Panc1 (cell line): ENCODE measurements at regions not wholly inside any gene's neighbourhood (a gene's known extent, or its start where the extent isn't known, plus 50 kb on each side); places are given as distances from the start of the nearest gene placed in this dataset.

Source experiments
- ATAC-seq: fragments of 200-7000 bp; cut with Tn5 transposase; 2 replicates; pipeline ENCODE4 v1.9.1; 2020; ENCODE audit warnings: mild to moderate bottlenecking, moderate library complexity
- BruUV-seq: library from RNA; stranded (reverse); fragments of 400-500 nt; replicated peaks from 2 replicates; lab custom pipeline; 2021; lab: Mats Ljungman, UMichigan
- CTCF ChIA-PET: fragments of 300-600 bp; sonication (Branson Sonifier 250); formaldehyde crosslinking; loops from one replicate; lab custom pipeline; 2022; ENCODE audit warnings: antibody characterized with exemption; lab: Charles Lee
- POLR2A ChIA-PET: fragments of 300-600 bp; sonication (Branson Sonifier 250); formaldehyde crosslinking; loops from one replicate; lab custom pipeline; 2022; ENCODE audit warnings: antibody characterized with exemption; lab: Charles Lee
- DNase-seq: peaks from one replicate; pipeline ENCODE4 v3.0.0-alpha.2; 2010; ENCODE audit warnings: low read depth, low spot score
- H3K27ac ChIP-seq: 2 replicates; pipeline ENCODE4 v1.5.1; 2011; ENCODE audit warnings: mild to moderate bottlenecking, low read length, inconsistent platforms
- H3K27me3 ChIP-seq: fragments of 200-500 bp; sonication (Bioruptor generic); 2 replicates; pipeline ENCODE4 v1.6.0; 2014; ENCODE audit warnings: low read length, inconsistent platforms; ENCODE audit not compliant: control insufficient read depth, insufficient read depth
- H3K36me3 ChIP-seq: fragments of 200-500 bp; sonication (Bioruptor generic); 2 replicates; pipeline ENCODE4 v1.5.1; 2014; ENCODE audit warnings: inconsistent platforms, mild to moderate bottlenecking, low read length, moderate library complexity; ENCODE audit not compliant: control insufficient read depth, insufficient read depth
- H3K4me1 ChIP-seq: 2 replicates; pipeline ENCODE4 v1.5.1; 2011; ENCODE audit warnings: inconsistent platforms, mild to moderate bottlenecking, low read length, moderate library complexity; ENCODE audit not compliant: control insufficient read depth, insufficient read depth
- H3K4me3 ChIP-seq, 2 experiments: 2 replicates each; pipeline ENCODE4 v1.5.1; 2011 to 2012; ENCODE audit warnings: low read depth in 2 of 2, low read length in 2 of 2, mild to moderate bottlenecking in 2 of 2, inconsistent platforms in 1 of 2, moderate library complexity in 1 of 2
- H3K9me3 ChIP-seq: fragments of 200-500 bp; sonication (Bioruptor generic); 2 replicates; pipeline ENCODE4 v1.5.1; 2014; ENCODE audit warnings: low read depth, mild to moderate bottlenecking, inconsistent platforms, low read length, moderate library complexity; ENCODE audit not compliant: control insufficient read depth, insufficient read depth
- POLR2AphosphoS5 ChIP-seq: IDR thresholded peaks from 2 replicates; pipeline ENCODE4 v1.6.1; 2012; ENCODE audit warnings: mild to moderate bottlenecking, low read depth, low read length, moderate library complexity
- SIN3A ChIP-seq: IDR thresholded peaks from 2 replicates; pipeline ENCODE4 v1.6.1; 2012; ENCODE audit warnings: low read depth, mild to moderate bottlenecking, low read length, moderate library complexity, borderline replicate concordance; ENCODE audit not compliant: insufficient read depth
- TCF7L2 ChIP-seq: IDR thresholded peaks from 2 replicates; pipeline ENCODE4 v1.6.1; 2011; ENCODE audit warnings: mild to moderate bottlenecking, low read depth, low read length, inconsistent platforms
- in situ Hi-C: cut with HindIII; loops from 2 replicates; pipeline ENCODE4 v1.10.0; 2016; ENCODE audit warnings: low sequenced_read_pairs, low pct_unique_long_range_greater_than_20kb
- intact Hi-C: fragments of 100-400 bp; cut with micrococcal nuclease; formaldehyde crosslinking; loops from one replicate; pipeline ENCODE4 v1.10.0; 2022; ENCODE audit not compliant: unreplicated experiment
- TF ChIP-seq, protein P1 (sequence below), 2 experiments: IDR thresholded peaks; 2 replicates each; pipeline ENCODE4 v1.6.1; 2011 to 2012; ENCODE audit warnings: low read depth in 2 of 2, control low read depth in 1 of 2, low read length in 1 of 2, mild to moderate bottlenecking in 1 of 2, moderate library complexity in 1 of 2; ENCODE audit not compliant: insufficient read depth in 1 of 2
- TF ChIP-seq, protein P2 (sequence below): fragments of 450-650 bp; IDR thresholded peaks from 2 replicates; pipeline ENCODE4 v1.5.1; 2017; ENCODE audit warnings: mild to moderate bottlenecking

DNA sequence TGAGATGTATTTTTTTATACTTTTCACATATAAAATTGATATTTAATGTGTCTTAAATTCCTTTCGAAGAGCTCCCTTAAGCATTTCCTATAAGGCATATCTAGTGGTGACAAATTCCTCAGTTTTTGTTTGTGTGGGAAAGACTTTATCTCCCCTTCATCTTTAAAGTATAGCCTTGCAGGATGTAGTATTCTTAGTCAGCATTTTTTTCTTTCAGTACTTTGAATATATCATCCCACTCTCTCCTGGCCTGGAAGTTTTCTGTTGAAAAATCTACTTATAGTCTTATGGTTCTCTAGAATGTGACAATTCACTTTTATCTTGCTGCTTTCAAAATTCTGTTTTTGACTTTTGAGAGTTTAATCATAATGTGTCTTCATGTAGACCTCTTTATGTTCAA, 95.2 kb downstream of the EDEM1 start:
- ChIA-PET POLR2A (no interaction called here), CTCF (no interaction called here)
- no peaks in the 10 kb centered on the region for H3K36me3 ChIP-seq
- H3K4me3 ChIP-seq: no peak overlapping the region
- in situ Hi-C loops (no loop called here), intact Hi-C loops (no loop called here)
- H3K9me3 ChIP-seq: no peaks in the 10 kb centered on the region
- TF ChIP-seq, protein P1, sequence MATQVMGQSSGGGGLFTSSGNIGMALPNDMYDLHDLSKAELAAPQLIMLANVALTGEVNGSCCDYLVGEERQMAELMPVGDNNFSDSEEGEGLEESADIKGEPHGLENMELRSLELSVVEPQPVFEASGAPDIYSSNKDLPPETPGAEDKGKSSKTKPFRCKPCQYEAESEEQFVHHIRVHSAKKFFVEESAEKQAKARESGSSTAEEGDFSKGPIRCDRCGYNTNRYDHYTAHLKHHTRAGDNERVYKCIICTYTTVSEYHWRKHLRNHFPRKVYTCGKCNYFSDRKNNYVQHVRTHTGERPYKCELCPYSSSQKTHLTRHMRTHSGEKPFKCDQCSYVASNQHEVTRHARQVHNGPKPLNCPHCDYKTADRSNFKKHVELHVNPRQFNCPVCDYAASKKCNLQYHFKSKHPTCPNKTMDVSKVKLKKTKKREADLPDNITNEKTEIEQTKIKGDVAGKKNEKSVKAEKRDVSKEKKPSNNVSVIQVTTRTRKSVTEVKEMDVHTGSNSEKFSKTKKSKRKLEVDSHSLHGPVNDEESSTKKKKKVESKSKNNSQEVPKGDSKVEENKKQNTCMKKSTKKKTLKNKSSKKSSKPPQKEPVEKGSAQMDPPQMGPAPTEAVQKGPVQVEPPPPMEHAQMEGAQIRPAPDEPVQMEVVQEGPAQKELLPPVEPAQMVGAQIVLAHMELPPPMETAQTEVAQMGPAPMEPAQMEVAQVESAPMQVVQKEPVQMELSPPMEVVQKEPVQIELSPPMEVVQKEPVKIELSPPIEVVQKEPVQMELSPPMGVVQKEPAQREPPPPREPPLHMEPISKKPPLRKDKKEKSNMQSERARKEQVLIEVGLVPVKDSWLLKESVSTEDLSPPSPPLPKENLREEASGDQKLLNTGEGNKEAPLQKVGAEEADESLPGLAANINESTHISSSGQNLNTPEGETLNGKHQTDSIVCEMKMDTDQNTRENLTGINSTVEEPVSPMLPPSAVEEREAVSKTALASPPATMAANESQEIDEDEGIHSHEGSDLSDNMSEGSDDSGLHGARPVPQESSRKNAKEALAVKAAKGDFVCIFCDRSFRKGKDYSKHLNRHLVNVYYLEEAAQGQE (IDR thresholded peaks at IDR 0.05; ENCODE audit: insufficient read depth in 1 of 2, low read depth in 2 of 2, low read length in 1 of 2): no peak
- TF ChIP-seq, protein P2, sequence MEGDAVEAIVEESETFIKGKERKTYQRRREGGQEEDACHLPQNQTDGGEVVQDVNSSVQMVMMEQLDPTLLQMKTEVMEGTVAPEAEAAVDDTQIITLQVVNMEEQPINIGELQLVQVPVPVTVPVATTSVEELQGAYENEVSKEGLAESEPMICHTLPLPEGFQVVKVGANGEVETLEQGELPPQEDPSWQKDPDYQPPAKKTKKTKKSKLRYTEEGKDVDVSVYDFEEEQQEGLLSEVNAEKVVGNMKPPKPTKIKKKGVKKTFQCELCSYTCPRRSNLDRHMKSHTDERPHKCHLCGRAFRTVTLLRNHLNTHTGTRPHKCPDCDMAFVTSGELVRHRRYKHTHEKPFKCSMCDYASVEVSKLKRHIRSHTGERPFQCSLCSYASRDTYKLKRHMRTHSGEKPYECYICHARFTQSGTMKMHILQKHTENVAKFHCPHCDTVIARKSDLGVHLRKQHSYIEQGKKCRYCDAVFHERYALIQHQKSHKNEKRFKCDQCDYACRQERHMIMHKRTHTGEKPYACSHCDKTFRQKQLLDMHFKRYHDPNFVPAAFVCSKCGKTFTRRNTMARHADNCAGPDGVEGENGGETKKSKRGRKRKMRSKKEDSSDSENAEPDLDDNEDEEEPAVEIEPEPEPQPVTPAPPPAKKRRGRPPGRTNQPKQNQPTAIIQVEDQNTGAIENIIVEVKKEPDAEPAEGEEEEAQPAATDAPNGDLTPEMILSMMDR: no peak
- TF ChIP-seq SIN3A: no peak
- TF ChIP-seq TCF7L2: no peak
- TF ChIP-seq POLR2AphosphoS5: no peak
- DNase-seq: no peak
- H3K27me3 ChIP-seq: no peaks in the 10 kb centered on the region
- H3K4me1 ChIP-seq: no peaks in the 10 kb centered on the region
- ATAC-seq: no peak
- BruUV-seq: no TSS peak
- no peak overlapping the region for H3K27ac ChIP-seq

DNA sequence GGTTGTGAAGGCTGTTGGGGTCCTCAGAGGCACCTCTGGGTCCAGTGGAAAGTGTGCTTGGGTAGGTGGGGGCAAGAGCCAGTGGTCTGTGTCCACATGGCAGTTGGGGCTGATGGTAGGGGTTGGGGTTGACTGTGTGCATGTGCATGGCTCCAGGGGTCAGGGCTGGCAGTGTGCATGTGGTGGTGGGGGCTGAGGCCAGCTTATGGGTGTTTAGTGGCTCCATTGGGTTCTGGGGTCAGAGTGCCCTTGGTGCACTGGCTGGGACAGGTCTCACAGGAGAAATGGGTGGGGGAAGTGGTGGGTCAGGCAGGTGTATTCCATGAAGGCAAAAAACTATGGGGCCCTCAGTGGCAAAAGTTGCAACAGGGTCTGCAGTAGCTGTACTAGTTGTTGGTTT, 97.9 kb downstream of the EDEM1 start:
- H3K4me1 ChIP-seq: no peaks in the 10 kb centered on the region
- intact Hi-C loops: no loop called here
- TF ChIP-seq, protein P2: no peak
- TF ChIP-seq TCF7L2 (no peak), POLR2AphosphoS5 (no peak), SIN3A (no peak)
- TF ChIP-seq, protein P1 (IDR thresholded peaks at IDR 0.05; ENCODE audit: insufficient read depth in 1 of 2, low read depth in 2 of 2, low read length in 1 of 2): no peak

More for the DNA sequence above, 97.9 kb downstream of the EDEM1 start:
- no TSS peak for BruUV-seq
- POLR2A ChIA-PET: no interaction called here
- no peak overlapping the region for H3K4me3 ChIP-seq
- in situ Hi-C loops: no loop called here
- H3K9me3 ChIP-seq: no peaks in the 10 kb centered on the region
- no peaks in the 10 kb centered on the region for H3K27me3 ChIP-seq
- CTCF ChIA-PET: no interaction called here
- H3K27ac ChIP-seq: no peak overlapping the region
- no peak for DNase-seq
- no peaks in the 10 kb centered on the region for H3K36me3 ChIP-seq
- ATAC-seq: no peak
